Hematopoietic multipotent progenitor cell treated with erythropoietin and hydrocortisone succinate and interleukin-3 and kit ligand, for 8 days (in vitro differentiated cells): ENCODE measurements at regions not wholly inside any gene's neighbourhood (a gene's known extent, or its start where the extent isn't known, plus 50 kb on each side); places are given as distances from the start of the nearest gene placed in this dataset.

Experiments
- DNase-seq: peaks from one replicate; pipeline ENCODE4 v3.0.0-alpha.2; 2015

DNA sequence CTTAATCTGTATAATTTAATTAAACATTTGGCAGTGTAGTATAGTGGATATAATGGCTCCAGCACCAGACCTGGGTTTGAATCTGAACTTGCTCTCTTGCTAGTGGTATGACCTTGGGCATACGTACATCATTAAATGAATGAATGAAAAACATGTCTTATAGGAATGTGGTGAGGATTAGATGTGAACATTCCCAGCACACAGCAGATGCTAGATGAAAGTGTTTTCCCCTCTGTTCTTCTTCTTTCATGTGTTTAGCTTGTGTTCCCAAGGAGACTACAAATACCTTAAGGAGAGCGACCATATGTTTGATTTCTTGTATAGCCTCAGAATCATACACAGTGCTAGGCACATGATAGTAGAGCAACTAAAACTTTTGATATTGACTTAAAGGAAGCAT lies 56.5 kb downstream of the CT47B1 start:
- no peak for DNase-seq

DNA sequence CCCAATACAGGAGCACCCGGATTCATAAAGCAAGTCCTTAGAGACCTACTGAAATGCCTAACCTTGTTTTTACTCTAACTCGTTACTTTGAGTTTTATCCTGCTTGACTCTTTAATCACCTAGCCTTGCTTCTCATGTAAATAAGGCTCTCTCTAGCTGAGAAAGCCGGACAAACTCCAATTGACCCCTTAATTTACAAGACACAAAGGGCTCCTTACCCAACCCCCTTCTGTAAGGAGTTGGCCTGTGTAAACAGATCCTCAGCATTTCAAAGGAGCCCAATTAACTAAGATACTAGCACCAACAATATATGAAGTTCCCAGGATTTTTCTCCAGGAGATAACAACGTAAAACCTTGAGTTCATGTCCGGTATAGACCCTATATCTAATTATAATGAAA lies 61.7 kb downstream of the CT47B1 start:
- no peak for DNase-seq

DNA sequence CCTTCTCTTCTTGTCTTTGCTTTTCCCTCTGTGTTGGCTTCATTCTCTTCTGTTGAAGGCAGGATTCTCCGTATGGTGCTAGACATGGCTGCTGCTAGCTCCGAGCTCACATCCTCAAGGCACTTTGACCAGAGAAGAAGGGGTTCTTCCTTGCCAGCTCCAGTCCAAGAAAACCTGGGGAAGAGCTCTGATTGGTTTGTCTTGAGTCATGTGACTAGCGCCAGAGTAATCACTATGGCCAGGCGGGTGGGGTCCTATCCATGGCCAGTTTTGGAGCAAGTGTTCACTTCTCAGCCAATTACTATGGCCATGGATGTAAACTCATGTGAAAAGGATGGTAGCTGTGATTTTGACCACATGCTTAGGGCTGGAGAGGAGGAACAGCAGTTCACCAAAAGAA lies 74.2 kb downstream of the CT47B1 start:
- DNase-seq, result no peak

DNA sequence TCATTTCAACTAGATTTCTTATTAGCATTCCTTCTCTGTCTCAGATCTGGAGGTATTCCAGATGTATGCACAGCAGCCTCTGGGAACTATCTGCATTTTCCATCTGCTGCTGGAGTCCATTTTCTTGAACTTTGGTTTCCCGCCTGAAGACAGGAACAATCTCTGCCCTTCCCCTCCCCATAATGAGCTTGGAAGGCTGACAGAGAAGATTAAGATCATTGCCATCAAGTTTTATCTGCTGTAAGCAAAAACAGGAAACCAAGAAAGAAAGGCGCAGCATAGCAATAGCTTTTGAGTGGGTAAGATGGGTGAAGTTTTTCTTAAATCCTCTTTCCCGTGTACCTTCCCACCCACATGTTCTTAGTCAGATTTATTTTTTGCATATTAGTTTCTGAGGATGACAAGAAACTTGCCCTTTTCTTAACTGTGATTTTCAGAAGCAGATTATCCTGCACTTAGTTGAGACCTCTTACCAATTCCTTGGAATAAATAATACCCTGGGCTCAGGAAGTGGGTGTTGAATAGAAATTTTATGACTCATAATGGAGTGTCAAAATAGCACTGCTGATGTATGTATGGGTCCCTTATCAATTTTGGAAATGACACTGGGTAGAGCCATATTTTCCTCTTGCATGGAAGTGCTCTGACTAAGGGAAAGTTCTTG lies 78.3 kb downstream of the CT47B1 start:
- no peak for DNase-seq

DNA sequence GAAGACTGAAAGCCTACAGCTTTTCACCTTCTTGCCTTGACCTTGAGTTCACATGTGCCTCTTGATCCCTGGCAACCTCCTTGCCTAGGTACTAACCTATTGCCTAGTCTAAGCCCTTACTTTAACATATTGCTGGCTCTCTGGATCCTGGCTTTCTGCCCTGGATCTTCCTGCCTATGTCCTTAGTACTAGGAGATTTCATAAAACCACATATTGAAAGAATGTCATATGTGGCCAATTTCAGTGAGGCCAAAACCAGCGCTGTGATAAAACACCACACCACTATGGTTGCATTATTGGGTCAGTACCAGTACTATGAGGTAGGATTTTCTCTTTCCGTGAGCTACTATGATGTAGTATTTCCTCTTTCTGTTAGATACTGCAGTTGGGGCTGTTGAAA lies 80.4 kb downstream of the CT47B1 start:
- no peak for DNase-seq

DNA sequence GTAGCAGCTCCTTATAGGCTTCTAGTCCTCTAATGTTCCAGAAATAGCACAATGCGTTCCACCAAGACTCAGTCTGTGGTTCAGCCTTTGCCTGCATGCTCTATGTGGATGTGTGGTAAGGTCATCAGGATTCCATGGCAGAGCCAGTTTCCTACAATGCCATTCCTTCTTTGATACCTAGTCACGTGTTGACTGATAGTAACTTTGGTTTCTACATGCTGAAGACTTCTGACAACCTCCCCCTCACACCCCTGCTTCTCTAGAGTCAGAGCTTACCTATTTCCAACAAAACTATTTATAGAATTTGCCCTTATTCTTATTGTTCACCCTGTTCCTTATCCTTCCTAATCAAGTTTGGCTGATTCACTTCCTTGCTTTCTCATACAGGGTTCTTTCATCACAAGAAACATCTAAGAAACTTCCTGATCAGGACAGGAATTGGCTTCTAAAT lies 81.1 kb downstream of the CT47B1 start:
- no peak for DNase-seq

DNA sequence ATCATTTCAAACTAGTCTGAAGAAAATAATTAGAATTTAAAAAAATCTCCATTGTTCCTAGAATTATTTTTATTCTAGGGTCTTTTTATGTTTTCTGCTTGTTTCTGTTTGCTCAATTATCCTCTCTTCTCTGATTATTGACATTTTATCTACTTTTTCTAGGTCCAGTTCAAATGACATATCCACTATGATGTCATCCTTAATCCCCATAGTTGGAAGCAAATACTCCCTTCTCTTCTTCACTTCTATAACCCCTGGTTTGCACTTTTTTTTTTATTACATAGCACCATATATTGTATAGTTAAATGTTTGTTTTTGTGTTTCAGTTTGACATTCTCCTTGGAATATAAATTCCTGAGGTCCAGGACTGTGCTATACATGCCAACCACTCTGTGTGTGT lies 82.6 kb downstream of the CT47B1 start:
- DNase-seq, result no peak

DNA sequence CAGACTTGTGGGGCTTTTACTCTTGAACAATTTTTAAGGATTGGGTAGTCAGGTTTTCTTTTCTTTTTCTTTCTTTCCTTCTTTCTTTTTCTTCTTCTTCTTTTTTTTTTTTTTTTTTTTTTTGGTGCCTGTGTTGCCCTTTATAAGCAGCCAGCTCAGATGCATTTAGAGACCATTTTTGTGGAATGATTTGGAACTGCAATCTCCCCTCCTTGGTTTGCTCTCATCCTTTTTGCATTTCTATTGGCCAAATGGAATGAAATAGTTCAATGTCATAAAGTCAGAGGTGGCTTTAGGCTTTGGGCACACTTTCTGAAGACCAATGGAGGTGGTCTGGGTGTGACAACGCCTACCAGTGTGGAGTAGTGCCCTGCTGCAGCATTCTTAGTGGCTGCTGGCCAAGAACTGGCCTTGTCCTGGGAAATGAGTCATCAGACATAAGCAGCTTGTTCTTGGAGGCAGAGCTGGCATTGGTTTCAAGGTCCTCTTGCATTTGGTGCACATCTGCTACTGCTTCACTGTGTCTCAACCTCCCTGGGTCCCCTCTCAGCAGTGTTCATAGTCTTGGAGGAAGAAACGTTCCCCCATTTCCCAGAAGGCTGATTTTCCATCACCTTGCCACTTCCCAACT lies 84.5 kb downstream of the CT47B1 start:
- no peak for DNase-seq

DNA sequence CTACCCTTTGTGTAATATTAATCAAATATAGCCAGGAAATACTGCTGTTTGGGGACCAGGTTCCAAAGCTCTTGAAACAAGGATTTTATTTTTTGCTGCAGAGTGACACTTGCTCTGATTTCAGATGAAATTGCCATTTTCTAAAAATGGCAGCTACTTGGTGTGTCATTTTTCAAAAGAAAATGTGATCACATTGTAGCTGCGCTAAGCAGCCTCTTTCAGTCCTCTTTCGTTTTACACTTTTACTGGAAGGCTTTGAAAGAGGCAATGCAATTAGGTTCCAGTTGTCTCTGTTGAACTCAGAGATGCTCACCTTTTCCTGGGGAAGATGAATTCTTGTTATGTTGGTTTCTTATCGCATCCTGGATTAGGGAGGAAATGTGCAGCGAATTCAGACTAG lies 85.1 kb downstream of the CT47B1 start:
- DNase-seq, result no peak

DNA sequence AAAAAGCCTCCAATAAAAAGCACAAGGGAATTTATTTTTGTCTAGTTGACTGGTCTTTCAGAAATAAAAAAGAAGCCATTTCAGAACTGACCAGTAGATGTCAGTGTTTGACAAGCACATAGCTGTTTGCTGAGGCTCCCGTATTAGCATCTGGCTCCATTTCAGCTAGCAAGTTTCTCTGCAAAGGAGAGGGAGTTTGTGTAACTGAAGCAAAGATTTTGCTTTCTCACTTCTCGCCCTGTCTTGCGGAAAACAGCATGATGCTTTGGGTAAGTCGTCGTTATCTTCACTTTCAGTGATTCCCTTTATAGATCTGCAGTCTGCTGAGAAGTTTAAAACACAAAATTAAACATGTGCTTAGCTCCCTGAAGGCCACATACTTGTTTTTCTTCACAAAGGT lies 85.5 kb downstream of the CT47B1 start:
- peak; percentile 49 for DNase-seq

DNA sequence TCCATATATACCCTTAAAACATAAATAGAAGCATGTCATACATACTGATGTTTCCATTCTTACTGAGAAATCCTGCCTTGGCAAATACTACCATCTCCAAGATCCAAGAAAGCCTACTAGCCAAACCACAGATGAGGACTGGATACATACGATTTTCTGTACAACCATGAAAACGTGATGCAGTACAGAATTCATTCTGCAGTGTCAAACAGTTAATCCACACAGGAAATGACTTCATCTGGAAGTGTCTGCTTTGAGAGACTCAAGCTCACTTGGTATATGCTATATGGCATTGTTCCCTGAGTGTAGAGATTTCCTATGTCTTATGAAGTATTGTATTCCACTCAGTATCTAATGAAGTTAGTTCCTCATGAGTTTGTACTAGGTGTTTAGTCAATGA lies 94.3 kb downstream of the CT47B1 start:
- no peak for DNase-seq

DNA sequence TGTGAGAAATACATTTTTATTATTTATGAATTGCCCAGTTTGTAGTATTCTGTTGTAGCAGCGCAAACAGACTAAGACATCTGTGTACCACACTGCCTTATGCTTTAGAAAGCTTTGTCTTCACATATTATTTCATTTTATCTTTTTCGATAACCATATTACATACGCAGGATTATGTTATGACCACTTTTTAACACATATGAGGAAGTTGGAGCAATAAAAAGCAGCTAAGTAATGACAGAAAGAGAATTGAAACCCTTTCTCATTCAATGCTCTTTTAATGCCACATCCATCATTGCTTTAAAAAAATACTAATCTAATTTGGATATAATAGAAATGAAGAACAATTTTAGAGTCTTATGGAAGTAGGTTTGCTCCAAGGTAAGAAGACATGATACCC lies 99.7 kb downstream of the CT47B1 start:
- DNase-seq, result no peak

DNA sequence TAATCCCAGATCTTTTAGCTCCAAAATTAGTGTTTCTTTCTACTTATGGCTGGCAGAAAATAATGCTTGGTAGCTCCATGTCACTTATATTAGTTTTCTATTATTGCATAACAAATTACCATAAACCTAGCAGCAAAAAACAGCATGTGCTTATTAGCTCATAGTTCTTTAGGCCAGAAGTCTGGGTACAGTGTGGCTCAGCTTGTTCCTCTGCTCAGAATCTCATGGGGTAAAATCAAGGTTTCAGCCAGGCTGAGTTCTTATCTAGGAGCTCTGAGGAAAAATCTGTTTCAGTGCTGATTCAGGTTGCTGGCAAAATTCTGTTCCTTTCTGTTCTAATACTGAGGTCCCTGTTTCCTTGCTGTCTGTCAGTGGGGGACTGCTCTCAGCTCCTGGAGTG lies 101.1 kb downstream of the CT47B1 start:
- no peak for DNase-seq

DNA sequence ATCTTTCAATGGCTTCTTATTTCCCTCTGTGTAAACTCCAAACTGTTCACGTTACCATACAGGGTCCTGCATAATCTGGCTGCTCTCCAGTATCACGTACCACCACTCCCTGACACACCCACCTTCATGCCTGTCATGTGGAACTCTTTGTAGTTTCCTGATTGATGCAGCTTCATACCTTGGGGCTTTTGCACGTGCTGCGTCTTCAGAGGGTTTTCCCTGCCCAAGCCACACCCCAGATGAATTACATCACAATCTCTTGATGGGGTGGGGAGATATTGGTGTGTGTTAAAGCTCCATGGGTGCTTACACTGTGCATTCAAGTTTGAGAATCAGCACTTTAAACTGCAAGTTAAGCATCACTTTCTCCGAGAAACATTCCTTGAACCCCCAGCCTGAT lies 101.9 kb downstream of the CT47B1 start:
- DNase-seq, result no peak

DNA sequence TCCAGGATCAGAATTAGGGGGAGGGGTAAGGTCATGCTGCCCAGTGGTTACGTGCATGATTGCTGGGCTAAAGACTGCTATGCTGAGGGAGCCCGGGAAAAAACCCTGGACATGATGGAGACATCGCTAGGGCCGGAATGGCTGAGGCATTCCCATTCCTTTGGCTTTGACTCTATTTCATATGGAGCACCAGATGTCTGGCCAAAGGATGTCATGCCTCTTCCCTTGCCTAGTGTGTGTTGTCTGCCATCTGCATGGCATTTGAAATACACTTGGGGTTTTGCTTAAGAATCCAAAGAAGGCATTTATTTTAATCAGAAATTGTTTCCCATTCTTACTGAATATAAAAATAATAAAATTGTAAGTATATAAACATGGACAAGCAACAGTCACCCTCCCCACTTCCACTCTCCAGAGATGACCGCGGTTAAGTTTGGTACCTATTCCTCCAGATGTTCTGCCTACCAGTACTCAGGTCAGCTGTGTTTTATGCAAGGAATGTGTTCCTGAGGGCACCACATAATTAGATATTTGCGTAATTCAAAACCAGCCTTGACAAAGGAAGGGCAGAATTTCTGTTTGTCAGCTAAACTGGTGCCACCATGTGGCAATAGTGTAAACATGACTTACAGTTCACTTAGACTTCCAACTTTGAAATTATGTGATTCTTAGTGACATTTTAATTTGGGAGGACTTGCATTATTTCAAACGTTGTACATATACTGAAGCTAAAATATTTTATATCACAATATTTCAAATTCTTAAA lies 105.9 kb downstream of the CT47B1 start:
- peak; percentile 46 for DNase-seq

DNA sequence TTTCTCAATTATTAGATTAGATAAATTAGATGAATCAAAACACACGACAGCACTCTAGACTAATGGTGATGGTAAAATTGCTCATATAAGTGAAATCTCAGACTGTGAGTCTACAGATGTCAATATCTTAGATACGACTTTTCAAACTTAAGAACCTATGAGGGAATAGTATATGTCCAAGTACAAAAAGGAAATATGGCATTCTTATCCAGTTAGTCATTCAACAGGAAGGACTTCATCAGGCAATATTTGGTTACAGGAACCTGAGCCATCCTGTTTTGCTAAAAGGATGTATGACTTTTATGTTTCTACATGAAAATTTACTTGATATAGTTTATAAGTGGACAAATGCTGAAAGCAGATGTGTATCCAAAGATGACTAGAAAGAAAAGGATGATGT lies 107.0 kb downstream of the CT47B1 start:
- DNase-seq, result no peak

DNA sequence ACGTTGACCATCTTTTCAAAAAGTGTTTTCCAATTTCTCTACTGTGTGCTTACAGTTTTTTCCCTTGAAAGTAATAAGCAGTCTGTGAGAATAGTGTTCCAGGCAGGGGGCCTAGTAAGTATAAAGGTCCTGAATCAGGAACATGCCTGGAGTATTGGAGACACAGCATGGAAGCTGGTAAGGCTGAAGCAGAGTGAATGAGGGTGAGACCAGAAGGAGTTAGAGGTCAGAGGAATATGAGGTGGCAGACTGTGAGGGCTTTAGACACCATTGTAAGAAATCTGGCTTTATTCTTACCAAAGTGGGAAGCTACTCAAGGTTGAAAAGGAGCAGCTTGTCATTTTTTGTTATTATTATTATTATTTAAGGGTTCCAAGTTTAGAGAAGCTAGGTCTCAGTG lies 107.4 kb downstream of the CT47B1 start:
- no peak for DNase-seq

DNA sequence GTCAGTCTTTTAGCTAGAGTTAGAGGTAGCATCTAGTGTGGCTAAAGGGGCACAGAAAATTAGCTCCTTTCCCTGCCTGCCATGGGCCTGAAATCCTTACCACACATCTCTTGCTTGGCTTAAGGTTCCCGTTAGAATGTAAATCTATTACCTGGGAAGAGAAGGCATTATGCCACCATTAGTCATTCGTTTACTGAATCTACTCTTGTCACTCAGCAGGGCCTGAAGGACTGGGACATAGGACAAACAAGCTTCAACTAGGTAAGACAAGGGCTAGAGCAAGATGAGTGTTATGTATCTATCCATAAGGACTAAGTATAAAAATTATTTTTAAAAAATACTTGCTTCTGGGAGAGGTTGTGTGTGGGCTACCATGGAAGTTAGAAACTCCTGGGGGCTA lies 112.4 kb downstream of the CT47B1 start:
- no peak for DNase-seq

DNA sequence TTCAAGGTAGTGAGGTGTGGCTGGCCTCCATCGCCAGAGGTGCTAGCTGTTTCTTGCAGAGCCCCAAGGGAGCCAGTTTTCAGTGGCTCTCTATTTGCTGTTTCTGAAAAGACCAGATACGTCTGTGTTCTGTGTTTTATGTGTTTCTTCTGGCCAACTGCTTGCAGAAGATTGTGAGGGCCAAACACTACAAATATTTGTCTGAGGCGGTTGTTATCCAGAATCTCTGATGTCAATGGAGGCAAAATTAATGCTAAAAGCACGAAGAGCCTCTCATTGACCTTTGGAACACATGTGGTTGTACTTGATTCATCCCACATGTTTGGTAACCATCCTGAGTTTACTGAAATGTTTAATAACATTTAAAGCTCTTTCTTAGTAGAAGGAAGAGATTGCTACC lies 113.9 kb downstream of the CT47B1 start:
- no peak for DNase-seq

DNA sequence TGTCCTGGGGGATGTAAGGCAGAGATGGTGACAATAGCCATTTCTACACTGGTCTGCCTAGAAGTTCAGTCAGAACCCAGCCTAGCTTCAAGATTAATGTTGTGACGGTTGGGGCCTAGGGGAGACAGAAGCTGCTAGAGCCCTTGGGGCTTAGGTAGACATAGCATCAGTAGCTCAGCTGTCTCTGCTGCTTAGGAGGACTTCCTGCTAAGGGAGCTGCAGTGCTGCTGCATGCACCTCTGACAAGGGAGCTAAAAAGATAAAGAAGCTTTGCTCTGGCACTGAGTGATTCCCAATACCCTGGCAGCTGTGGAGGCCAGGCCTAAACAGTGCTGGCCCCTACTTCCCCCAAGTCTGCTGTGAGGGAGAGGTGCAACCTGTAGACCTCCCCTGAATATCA lies 116.0 kb downstream of the CT47B1 start:
- DNase-seq, result no peak

DNA sequence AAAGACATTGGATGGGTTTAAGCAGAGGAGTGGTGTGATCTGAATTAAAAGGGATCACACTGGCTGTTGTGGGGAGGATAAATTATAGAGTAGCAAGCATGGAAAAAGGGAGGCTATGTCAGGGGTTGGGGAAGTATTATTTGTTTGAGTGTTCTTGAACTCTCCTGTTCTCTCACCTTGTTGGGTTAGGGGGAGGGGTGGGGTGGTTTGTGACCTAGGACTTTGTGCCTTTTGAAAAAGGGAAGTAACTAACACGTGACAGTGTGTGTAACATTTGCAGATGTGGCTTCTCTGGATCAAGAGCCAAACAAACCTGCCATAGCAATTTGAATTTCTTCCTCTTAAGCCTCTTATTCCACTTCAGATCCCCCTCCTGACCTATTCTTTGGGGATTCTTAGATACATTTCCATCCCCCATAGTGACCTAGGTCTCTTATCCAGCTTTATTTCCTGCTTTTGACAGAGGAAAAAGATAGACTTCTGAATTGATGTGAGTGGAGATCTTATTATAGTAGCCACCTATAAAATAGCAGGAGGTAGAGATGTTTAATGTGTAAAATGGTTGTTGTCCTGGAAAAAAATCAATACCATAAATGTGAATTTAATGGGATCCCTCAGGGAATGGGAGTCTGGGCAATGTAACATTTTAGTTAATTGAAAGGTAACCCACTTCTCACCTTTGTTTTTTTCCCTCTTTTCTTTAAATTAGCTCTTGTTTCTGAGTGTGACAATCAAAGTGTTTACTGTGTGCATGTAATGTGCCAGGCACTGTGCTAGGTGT lies 120.4 kb downstream of the CT47B1 start:
- DNase-seq, result peak; percentile 1

DNA sequence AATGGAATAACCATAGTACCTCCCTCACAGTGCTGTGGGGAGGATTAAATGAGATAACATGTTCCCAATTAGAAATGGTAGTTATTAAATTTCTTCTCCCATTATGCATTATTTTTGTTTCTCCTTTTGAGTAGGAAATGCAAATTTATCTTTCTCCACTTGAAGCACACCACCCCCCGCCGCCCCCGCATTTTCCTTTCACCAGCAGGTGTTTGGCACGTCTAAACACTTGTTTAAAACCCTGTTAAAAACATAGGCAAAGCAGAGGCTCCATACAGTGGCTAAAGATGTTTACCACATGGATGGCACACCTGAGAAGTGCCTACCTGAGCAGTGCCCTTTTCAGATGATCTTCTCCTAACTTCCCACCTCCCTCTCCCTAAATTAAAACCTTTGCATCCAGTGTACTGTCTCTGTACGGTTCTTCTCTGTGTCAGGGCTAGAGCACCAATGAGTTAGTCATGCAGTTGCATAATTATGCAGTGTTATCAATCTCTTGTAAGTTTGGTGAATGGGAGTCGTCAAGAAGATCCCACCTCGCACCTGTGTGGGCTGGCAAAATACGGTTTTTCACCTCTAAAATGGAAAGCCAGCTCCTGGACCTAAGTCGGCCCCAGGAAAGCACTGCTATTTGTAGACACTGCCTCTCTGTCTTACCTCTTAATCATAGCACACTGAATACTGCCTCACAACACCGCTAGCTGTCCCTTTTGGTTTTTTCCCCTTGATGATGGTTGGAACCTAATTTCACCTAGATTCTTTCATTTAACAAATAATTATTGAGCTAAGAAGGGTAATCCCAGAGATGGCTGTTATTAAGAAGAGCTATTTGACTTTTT lies 122.0 kb downstream of the CT47B1 start:
- DNase-seq, result no peak
